Suprapubic skin (tissue), 4 donors: ENCODE measurements at regions not wholly inside any gene's neighbourhood (a gene's known extent, or its start where the extent isn't known, plus 50 kb on each side); places are given as distances from the start of the nearest gene placed in this dataset.

Experiments
- DNase-seq, 2 donors: peaks; one replicate each; pipeline ENCODE4 v3.0.0-alpha.2; 2019; ENCODE audit warnings: low spot score in 2 of 2
- H3K27ac ChIP-seq: fragments of 200-600 bp; sonication (generic); one replicate; pipeline ENCODE4 v1.5.1; 2019
- H3K27me3 ChIP-seq: fragments of 200-600 bp; sonication (generic); one replicate; pipeline ENCODE4 v1.5.1; 2019
- H3K36me3 ChIP-seq: fragments of 200-600 bp; sonication (generic); one replicate; pipeline ENCODE4 v1.5.1; 2019
- H3K4me1 ChIP-seq: fragments of 200-600 bp; sonication (generic); one replicate; pipeline ENCODE4 v1.5.1; 2019
- H3K4me3 ChIP-seq: fragments of 200-600 bp; sonication (generic); one replicate; pipeline ENCODE4 v1.5.1; 2019; ENCODE audit warnings: mild to moderate bottlenecking
- H3K9me3 ChIP-seq: fragments of 200-600 bp; sonication (generic); one replicate; pipeline ENCODE4 v1.5.1; 2019
- CTCF ChIP-seq, 2 donors: fragments of 200-600 bp in 1 of 2; fragments of 450-650 bp in 1 of 2; sonication (generic) in 1 of 2; IDR thresholded peaks; one replicate each; pipeline ENCODE4 v1.5.1; 2016 to 2019; ENCODE audit warnings: antibody characterized with exemption in 2 of 2, mild to moderate bottlenecking in 1 of 2, moderate library complexity in 1 of 2
- EP300 ChIP-seq: sonication (generic); formaldehyde crosslinking; IDR thresholded peaks from one replicate; pipeline ENCODE4 v1.6.1; 2017; ENCODE audit warnings: antibody characterized with exemption
- POLR2A ChIP-seq, 2 donors: fragments of 450-650 bp; IDR thresholded peaks; one replicate each; pipeline ENCODE4 v1.6.1; 2017; ENCODE audit warnings: antibody characterized with exemption in 2 of 2, mild to moderate bottlenecking in 2 of 2, moderate library complexity in 2 of 2
- POLR2AphosphoS5 ChIP-seq, 3 donors: sonication (generic); formaldehyde crosslinking; IDR thresholded peaks; one replicate each; pipeline ENCODE4 v1.6.1; 2017; ENCODE audit warnings: antibody characterized with exemption in 3 of 3
- WGBS: methylation state at CpG from one replicate; pipeline ENCODE4 v1.1.5; 2018; 5-methylcytosine and 5-hydroxymethylcytosine counted together

- H3K36me3 ChIP-seq, result no peaks in the 10 kb centered on the region
- TF ChIP-seq POLR2A (IDR thresholded peaks at IDR 0.05), result no peak
- no peak for TF ChIP-seq EP300
- no peak for TF ChIP-seq CTCF (IDR thresholded peaks at IDR 0.05)
- no peak for TF ChIP-seq POLR2AphosphoS5 (IDR thresholded peaks at IDR 0.05)
- H3K9me3 ChIP-seq, result no peaks in the 10 kb centered on the region
- no peak for DNase-seq
- H3K27me3 ChIP-seq, result no peaks in the 10 kb centered on the region
- H3K4me3 ChIP-seq, result no peak overlapping the region
- no peaks in the 10 kb centered on the region for H3K4me1 ChIP-seq
- no peak overlapping the region for H3K27ac ChIP-seq
- 62% methylated on average over 2 of the region's 2 CpGs for WGBS
These were observed 68.2 kb downstream of the AGTR2 start for GRCh38 chrX:116238567-116239255.

GRCh38 chrX:116239944-116240840, 69.6 kb downstream of the AGTR2 start:
- Histone ChIP-seq H3K27me3 (no peaks in the 10 kb centered on the region), H3K9me3 (no peaks in the 10 kb centered on the region), H3K27ac (peak overlapping the region; percentile 45), H3K4me1 (no peaks in the 10 kb centered on the region), H3K4me3 (peak overlapping the region; percentile 12), H3K36me3 (no peaks in the 10 kb centered on the region)
- no peak for DNase-seq
- WGBS, result 47% methylated on average over 8 of the region's 8 CpGs
- no peak for TF ChIP-seq POLR2A (IDR thresholded peaks at IDR 0.05)
- TF ChIP-seq EP300, result no peak
- no peak for TF ChIP-seq CTCF (IDR thresholded peaks at IDR 0.05)
- TF ChIP-seq POLR2AphosphoS5 (IDR thresholded peaks at IDR 0.05), result no peak

GRCh38 chrX:116241001-116241400, 70.5 kb downstream of the AGTR2 start:
- Histone ChIP-seq H3K9me3 (no peaks in the 10 kb centered on the region), H3K36me3 (no peaks in the 10 kb centered on the region), H3K4me1 (no peaks in the 10 kb centered on the region), H3K27me3 (no peaks in the 10 kb centered on the region), H3K27ac (peak overlapping the region; percentile 45), H3K4me3 (no peak overlapping the region)
- no peak for DNase-seq
- TF ChIP-seq CTCF (IDR thresholded peaks at IDR 0.05), result no peak
- no peak for TF ChIP-seq POLR2A (IDR thresholded peaks at IDR 0.05)
- TF ChIP-seq POLR2AphosphoS5 (IDR thresholded peaks at IDR 0.05), result no peak
- TF ChIP-seq EP300, result no peak

GRCh38 chrX:116243039-116243438, 72.5 kb downstream of the AGTR2 start:
- no peak for DNase-seq
- H3K27ac ChIP-seq, result no peak overlapping the region
- no peak overlapping the region for H3K4me3 ChIP-seq
- no peaks in the 10 kb centered on the region for H3K9me3 ChIP-seq
- TF ChIP-seq CTCF (IDR thresholded peaks at IDR 0.05) (no peak), POLR2A (IDR thresholded peaks at IDR 0.05) (no peak), POLR2AphosphoS5 (IDR thresholded peaks at IDR 0.05) (no peak), EP300 (no peak)
- no peaks in the 10 kb centered on the region for H3K36me3 ChIP-seq
- no peaks in the 10 kb centered on the region for H3K4me1 ChIP-seq
- H3K27me3 ChIP-seq, result no peaks in the 10 kb centered on the region

GRCh38 chrX:116246261-116246660, 75.7 kb downstream of the AGTR2 start:
- Histone ChIP-seq H3K36me3 (no peaks in the 10 kb centered on the region), H3K9me3 (no peaks in the 10 kb centered on the region), H3K4me1 (no peaks in the 10 kb centered on the region), H3K4me3 (no peak overlapping the region), H3K27me3 (no peaks in the 10 kb centered on the region), H3K27ac (no peak overlapping the region)
- WGBS, result 72% methylated on average over 2 of the region's 2 CpGs
- TF ChIP-seq EP300, result no peak
- no peak for DNase-seq
